C4-2B (cell line): ENCODE measurements at regions not wholly inside any gene's neighbourhood (a gene's known extent, or its start where the extent isn't known, plus 50 kb on each side); places are given as distances from the start of the nearest gene placed in this dataset.
"Not testable (repeated sequence)": the region's sequence is repeated elsewhere in the genome, so short reads cannot be mapped to it uniquely, and the experiment has no call there.

Experiments used
- CTCF ChIP-seq: fragments of 450-650 bp; conservative IDR thresholded peaks from 2 replicates; pipeline ENCODE4 v1.5.1; 2017; ENCODE audit warnings: mild to moderate bottlenecking
- ZFX ChIP-seq: fragments of 450-650 bp; IDR thresholded peaks from 2 replicates; pipeline ENCODE4 v1.6.1; 2017

- not testable (repeated sequence) for TF ChIP-seq CTCF, ZFX
Measured at GRCh38 chr5:127221936-127222335, 68.7 kb upstream of the MEGF10 start.
